ENCODE measurements at regions not wholly inside any gene's neighbourhood (a gene's known extent, or its start where the extent isn't known, plus 50 kb on each side); places are given as distances from the start of the nearest gene placed in this dataset.

DNA sequence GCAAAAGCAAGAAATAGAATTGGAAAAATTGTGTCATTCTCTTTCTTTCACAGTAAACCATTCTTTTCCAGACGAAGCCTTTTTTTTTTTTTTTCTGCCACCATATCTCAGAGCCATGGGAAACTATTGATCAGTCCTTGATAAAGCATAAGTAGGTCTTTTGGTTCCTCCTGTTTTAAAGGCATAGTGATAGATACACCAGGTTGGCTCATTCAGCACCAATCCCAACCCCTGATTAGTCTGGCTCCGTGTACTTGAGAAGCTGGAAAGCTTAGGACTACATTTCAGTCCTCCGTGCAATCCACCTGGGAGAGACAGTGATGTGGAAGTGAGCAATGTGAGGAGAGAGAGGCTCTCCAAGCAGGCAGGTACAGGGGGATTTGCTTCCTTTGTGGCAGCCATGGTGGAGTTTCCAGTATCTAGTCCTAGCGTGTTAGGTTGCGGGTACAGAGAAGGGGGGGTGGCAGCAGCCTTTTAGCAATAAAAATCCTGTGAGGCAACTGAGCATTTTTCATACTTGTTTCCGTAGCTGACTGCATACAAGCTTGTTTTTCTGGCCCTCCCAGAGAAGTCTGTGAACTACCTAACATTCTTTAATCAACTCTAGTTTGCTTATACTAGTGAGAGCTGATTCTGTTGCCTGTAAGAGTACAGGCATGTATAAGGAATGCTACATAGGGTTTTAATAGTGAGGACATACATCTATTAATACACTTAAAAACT lies 127.4 kb upstream of the CTTNBP2 start:
- no peak for DNase-seq
- Histone ChIP-seq H3K9me3 (no peaks in the 10 kb centered on the region), H3K27me3 (no peaks in the 10 kb centered on the region), H3K4me1 (no peaks in the 10 kb centered on the region), H3K36me3 (no peaks in the 10 kb centered on the region), H3K27ac (no peak overlapping the region), H3K4me3 (no peak overlapping the region)
- no peak for ATAC-seq
- TF ChIP-seq, protein P1, sequence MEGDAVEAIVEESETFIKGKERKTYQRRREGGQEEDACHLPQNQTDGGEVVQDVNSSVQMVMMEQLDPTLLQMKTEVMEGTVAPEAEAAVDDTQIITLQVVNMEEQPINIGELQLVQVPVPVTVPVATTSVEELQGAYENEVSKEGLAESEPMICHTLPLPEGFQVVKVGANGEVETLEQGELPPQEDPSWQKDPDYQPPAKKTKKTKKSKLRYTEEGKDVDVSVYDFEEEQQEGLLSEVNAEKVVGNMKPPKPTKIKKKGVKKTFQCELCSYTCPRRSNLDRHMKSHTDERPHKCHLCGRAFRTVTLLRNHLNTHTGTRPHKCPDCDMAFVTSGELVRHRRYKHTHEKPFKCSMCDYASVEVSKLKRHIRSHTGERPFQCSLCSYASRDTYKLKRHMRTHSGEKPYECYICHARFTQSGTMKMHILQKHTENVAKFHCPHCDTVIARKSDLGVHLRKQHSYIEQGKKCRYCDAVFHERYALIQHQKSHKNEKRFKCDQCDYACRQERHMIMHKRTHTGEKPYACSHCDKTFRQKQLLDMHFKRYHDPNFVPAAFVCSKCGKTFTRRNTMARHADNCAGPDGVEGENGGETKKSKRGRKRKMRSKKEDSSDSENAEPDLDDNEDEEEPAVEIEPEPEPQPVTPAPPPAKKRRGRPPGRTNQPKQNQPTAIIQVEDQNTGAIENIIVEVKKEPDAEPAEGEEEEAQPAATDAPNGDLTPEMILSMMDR (IDR thresholded peaks at IDR 0.05): no peak
- TF ChIP-seq POLR2A (IDR thresholded peaks at IDR 0.05): no peak
- intact Hi-C loops (cut with DNase I): no loop called here
- WGBS, 4 donors: 78 to 87% (median 84%) methylated on average over 6 of the region's 6 CpGs

DNA sequence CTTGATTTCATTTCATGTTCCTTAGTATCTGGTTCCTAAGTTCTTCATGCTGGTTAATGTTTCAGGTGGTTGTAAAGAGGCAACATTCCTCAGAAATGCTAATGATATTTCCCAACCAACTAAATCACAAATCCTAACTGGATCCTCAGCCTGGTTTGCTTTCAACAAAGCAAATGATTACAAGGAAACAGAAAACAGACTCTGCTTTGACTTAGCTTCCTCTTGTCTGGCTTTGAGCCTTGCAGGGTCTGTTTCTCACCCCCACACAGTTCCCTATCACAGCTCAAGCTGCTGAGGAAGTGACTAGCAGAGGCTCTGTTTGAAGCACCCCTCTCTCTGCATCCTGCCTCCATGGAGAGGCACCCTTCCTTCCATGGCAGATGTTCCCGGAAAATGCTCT lies 130.2 kb upstream of the CTTNBP2 start:
- ATAC-seq (no peak), DNase-seq (no peak)
- Histone ChIP-seq H3K27ac (no peak overlapping the region), H3K4me1 (no peaks in the 10 kb centered on the region), H3K36me3 (no peaks in the 10 kb centered on the region), H3K9me3 (peaks cover 0 to 10% (median 0%) of the 10 kb centered on the region in 12 donors), H3K27me3 (no peaks in the 10 kb centered on the region), H3K4me3 (no peak overlapping the region)
- no peak for TF ChIP-seq POLR2A (IDR thresholded peaks at IDR 0.05)
- TF ChIP-seq, protein P1 (IDR thresholded peaks at IDR 0.05): no peak
- 22 to 33% (median 25%) methylated on average over 1 of the region's 1 CpG for WGBS, 4 donors
- intact Hi-C loops (cut with DNase I): no loop called here

DNA sequence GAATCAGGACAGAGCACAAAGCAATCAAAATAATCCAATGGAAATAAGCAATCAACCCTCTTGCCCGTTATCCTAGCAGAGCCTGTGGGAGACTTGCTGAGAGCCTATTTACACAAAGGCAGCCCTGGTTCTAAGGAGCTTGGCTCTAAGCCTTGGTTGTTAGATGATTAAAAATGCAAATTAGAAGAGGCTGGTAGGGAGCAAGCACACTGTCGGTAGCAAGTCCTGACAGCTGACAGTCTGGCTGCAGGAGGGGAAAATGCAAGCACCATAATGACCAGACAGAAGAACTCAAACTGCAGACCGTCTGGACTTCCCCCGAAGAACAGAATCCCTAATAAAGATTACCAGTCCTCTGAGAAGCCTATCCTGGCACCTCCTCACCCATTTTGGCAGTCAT lies 131.8 kb upstream of the CTTNBP2 start:
- Histone ChIP-seq H3K4me3 (no peak overlapping the region), H3K27ac (no peak overlapping the region), H3K4me1 (no peaks in the 10 kb centered on the region), H3K9me3 (peaks cover 0 to 10% (median 0%) of the 10 kb centered on the region in 12 donors), H3K36me3 (no peaks in the 10 kb centered on the region), H3K27me3 (no peaks in the 10 kb centered on the region)
- TF ChIP-seq, protein P1 (IDR thresholded peaks at IDR 0.05): no peak
- TF ChIP-seq POLR2A (IDR thresholded peaks at IDR 0.05): no peak
- ATAC-seq: no peak
- intact Hi-C loops (cut with DNase I): no loop called here
- WGBS, 4 donors: 40 to 46% (median 41%) methylated on average over 4 of the region's 4 CpGs
- no peak for DNase-seq

DNA sequence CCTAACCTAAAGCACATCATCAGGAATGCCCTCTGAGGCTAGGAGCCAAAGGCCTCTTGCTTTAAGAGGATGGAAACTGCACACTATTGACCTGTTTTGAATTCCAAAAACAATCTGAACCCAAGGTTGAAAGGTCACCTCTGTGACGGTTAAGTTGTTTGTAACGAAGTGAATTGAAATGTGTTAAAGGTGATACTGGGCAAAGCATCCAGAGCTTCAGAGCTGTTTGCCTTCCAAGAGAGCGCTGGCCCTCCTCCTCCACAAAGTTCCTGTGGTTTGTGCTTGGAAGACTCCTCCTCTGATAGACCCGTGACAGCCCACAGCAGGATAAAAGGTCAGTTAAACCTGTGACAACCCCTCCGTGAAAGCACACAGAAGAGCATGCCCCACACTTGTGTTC lies 133.7 kb upstream of the CTTNBP2 start:
- Histone ChIP-seq H3K9me3 (peaks cover 0 to 10% (median 0%) of the 10 kb centered on the region in 12 donors), H3K36me3 (no peaks in the 10 kb centered on the region), H3K4me1 (no peaks in the 10 kb centered on the region), H3K27ac (no peak overlapping the region), H3K4me3 (no peak overlapping the region), H3K27me3 (no peaks in the 10 kb centered on the region)
- no peak for DNase-seq
- 54 to 61% (median 58%) methylated on average over 5 of the region's 5 CpGs for WGBS, 4 donors
- intact Hi-C loops (cut with DNase I): no loop called here
- no peak for ATAC-seq
- TF ChIP-seq, protein P1 (IDR thresholded peaks at IDR 0.05): no peak
- no peak for TF ChIP-seq POLR2A (IDR thresholded peaks at IDR 0.05)
